GM18517 (cell line): ENCODE measurements at regions not wholly inside any gene's neighbourhood (a gene's known extent, or its start where the extent isn't known, plus 50 kb on each side); places are given as distances from the start of the nearest gene placed in this dataset.

ENCODE experiments used
- ATAC-seq: cut with Tn5 transposase; IDR thresholded peaks from one replicate; pipeline ENCODE4 v1.9.1; 2021; ENCODE audit warnings: mild to moderate bottlenecking, moderate library complexity; ENCODE audit not compliant: unreplicated experiment

GRCh38 chr9:108618906-108619550 is 236.8 kb downstream of the ACTL7B start:
- ATAC-seq = no peak

GRCh38 chr9:108617676-108618075 is 238.1 kb downstream of the ACTL7B start:
- ATAC-seq = no peak

- no peak for ATAC-seq
These were observed 240.6 kb downstream of the ACTL7B start for GRCh38 chr9:108615152-108615551.

- no peak for ATAC-seq
These were observed 243.3 kb downstream of the ACTL7B start for GRCh38 chr9:108612513-108612912.

- no peak for ATAC-seq
These were observed 245.9 kb downstream of the ACTL7B start for GRCh38 chr9:108609897-108610253.

GRCh38 chr9:108609227-108609896 is 246.4 kb downstream of the ACTL7B start:
- ATAC-seq = no peak

- ATAC-seq = no peak
These were observed 248.2 kb downstream of the ACTL7B start for GRCh38 chr9:108607607-108608006.

- no peak for ATAC-seq
These were observed 249.4 kb downstream of the ACTL7B start for GRCh38 chr9:108606401-108606800.

GRCh38 chr9:108603141-108603540 is 252.6 kb downstream of the ACTL7B start:
- ATAC-seq = no peak

GRCh38 chr9:108600896-108601295 is 254.9 kb downstream of the ACTL7B start:
- no peak for ATAC-seq

GRCh38 chr9:108599571-108599970 is 256.2 kb downstream of the ACTL7B start:
- no peak for ATAC-seq

- no peak for ATAC-seq
These were observed 264.7 kb downstream of the ACTL7B start for GRCh38 chr9:108591121-108591520.

- ATAC-seq = no peak
These were observed 267.5 kb downstream of the ACTL7B start for GRCh38 chr9:108588246-108588645.

GRCh38 chr9:108586471-108587139 is 269.2 kb downstream of the ACTL7B start:
- ATAC-seq = no peak

GRCh38 chr9:108584860-108585259 is 270.9 kb downstream of the ACTL7B start:
- no peak for ATAC-seq

- ATAC-seq = no peak
These were observed 273.1 kb downstream of the ACTL7B start for GRCh38 chr9:108582726-108583125.

- no peak for ATAC-seq
These were observed 275.9 kb downstream of the ACTL7B start for GRCh38 chr9:108579757-108580439.

- no peak for ATAC-seq
These were observed 280.5 kb downstream of the ACTL7B start for GRCh38 chr9:108575276-108575675.

- no peak for ATAC-seq
These were observed 286.2 kb downstream of the ACTL7B start for GRCh38 chr9:108569624-108570023.

- no peak for ATAC-seq
These were observed 287.7 kb downstream of the ACTL7B start for GRCh38 chr9:108568093-108568492.

- no peak for ATAC-seq
These were observed 288.2 kb downstream of the ACTL7B start for GRCh38 chr9:108567571-108567970.
